H1 (cell line): ENCODE measurements at regions not wholly inside any gene's neighbourhood (a gene's known extent, or its start where the extent isn't known, plus 50 kb on each side); places are given as distances from the start of the nearest gene placed in this dataset.
A peak's percentile ranks its signal among the peaks of the same experiment; 100 is the strongest.

Source experiments
- CTCF ChIA-PET: fragments of 300-600 bp; sonication (Branson Sonifier 250); formaldehyde crosslinking; loops from one replicate; lab custom pipeline; 2021; ENCODE audit not compliant: partially characterized antibody; lab: Charles Lee
- POLR2A ChIA-PET: fragments of 300-600 bp; sonication (Branson Sonifier 250); formaldehyde crosslinking; loops from one replicate; lab custom pipeline; 2021; ENCODE audit warnings: inconsistent platforms; ENCODE audit not compliant: partially characterized antibody; lab: Charles Lee
- DNase-seq, 2 experiments: peaks; one replicate each; pipeline versions ENCODE4 v3.0.0 to v3.0.0-alpha.2; 2010 to 2022; ENCODE audit warnings: low spot score in 2 of 2, low read depth in 1 of 2, mixed read lengths in 1 of 2
- FAIRE-seq: peaks from 2 replicates; lab custom pipeline; 2011; peaks lifted over from hg19 to GRCh38; lab: Jason Lieb, UNC
- H2AFZ ChIP-seq: 2 replicates; pipeline ENCODE4 v1.8.1; 2012; ENCODE audit warnings: low read length, inconsistent platforms
- H2AK5ac ChIP-seq: 2 replicates; pipeline ENCODE4 v1.6.1; 2013; ENCODE audit warnings: low read depth, low read length
- H2BK120ac ChIP-seq: replicated peaks from 2 replicates; pipeline ENCODE3; 2013; ENCODE audit warnings: low read depth, low read length, inconsistent platforms
- H2BK12ac ChIP-seq: 2 replicates; pipeline ENCODE4 v1.6.1; 2013; ENCODE audit warnings: low read depth, low read length
- H2BK15ac ChIP-seq: 2 replicates; pipeline ENCODE4 v1.6.1; 2013; ENCODE audit warnings: low read length
- H2BK20ac ChIP-seq: 2 replicates; pipeline ENCODE4 v1.6.1; 2013; ENCODE audit warnings: low read length
- H2BK5ac ChIP-seq: 2 replicates; pipeline ENCODE4 v1.6.1; 2013; ENCODE audit warnings: low read depth, low read length
- H3K14ac ChIP-seq: 2 replicates; pipeline ENCODE4 v1.6.1; 2013; ENCODE audit warnings: inconsistent platforms; ENCODE audit not compliant: insufficient read length
- H3K18ac ChIP-seq: 2 replicates; pipeline ENCODE4 v1.6.1; 2013; ENCODE audit warnings: low read length; ENCODE audit errors: extremely low read depth
- H3K23ac ChIP-seq: 2 replicates; pipeline ENCODE4 v1.6.1; 2013; ENCODE audit warnings: inconsistent platforms; ENCODE audit not compliant: insufficient read length
- H3K23me2 ChIP-seq: 2 replicates; pipeline ENCODE4 v1.6.1; 2013; ENCODE audit warnings: low read depth, low read length
- H3K27ac ChIP-seq: 2 replicates; pipeline ENCODE4 v1.6.1; 2011; ENCODE audit warnings: low read depth, low read length, inconsistent platforms
- H3K27me3 ChIP-seq, 4 experiments: replicated peaks in 1 of 4; 1 replicate in 1 of 4; 2 replicates in 3 of 4; pipeline versions ENCODE4 v1.6.1 to v1.8.1; 2011 to 2013; ENCODE audit warnings: low read length in 3 of 4, mild to moderate bottlenecking in 3 of 4, inconsistent platforms in 2 of 4, mixed read lengths in 2 of 4, moderate library complexity in 1 of 4; ENCODE audit not compliant: control insufficient read depth in 3 of 4, insufficient read depth in 3 of 4; ENCODE audit errors: extremely low read depth in 1 of 4
- H3K36me3 ChIP-seq, 4 experiments: 2 replicates each; pipeline versions ENCODE4 v1.6.1 to v1.8.1; 2011 to 2013; ENCODE audit warnings: mild to moderate bottlenecking in 4 of 4, low read length in 3 of 4, moderate library complexity in 2 of 4, control low read depth in 1 of 4, inconsistent platforms in 1 of 4; ENCODE audit not compliant: insufficient read depth in 4 of 4, control insufficient read depth in 2 of 4
- H3K4ac ChIP-seq: replicated peaks from 2 replicates; pipeline ENCODE3; 2013; ENCODE audit warnings: low read length, low read depth, mixed read lengths, inconsistent platforms; ENCODE audit not compliant: insufficient read length
- H3K4me1 ChIP-seq, 4 experiments: replicated peaks in 1 of 4; 1 replicate in 1 of 4; 2 replicates in 3 of 4; pipeline versions ENCODE4 v1.6.1 to v1.8.1; 2011 to 2013; ENCODE audit warnings: low read length in 3 of 4, inconsistent platforms in 2 of 4, mixed read lengths in 1 of 4; ENCODE audit not compliant: insufficient read depth in 4 of 4, control insufficient read depth in 3 of 4
- H3K4me2 ChIP-seq, 2 experiments: 2 replicates each; pipeline versions ENCODE4 v1.6.1 to v1.8.1; 2011 to 2013; ENCODE audit warnings: low read depth in 2 of 2, low read length in 2 of 2, control low read depth in 1 of 2, inconsistent platforms in 1 of 2, mild to moderate bottlenecking in 1 of 2; ENCODE audit not compliant: insufficient read depth in 1 of 2
- H3K4me3 ChIP-seq, 4 experiments: fragments of 200-600, 300-600 bp in 1 of 4; sonication (generic), shearing (Covaris generic), sonication (Bioruptor Twin) in 1 of 4; 2 replicates each; pipeline versions ENCODE4 v1.5.1 to v1.8.1; 2011 to 2016; ENCODE audit warnings: low read length in 4 of 4, low read depth in 3 of 4, control low read depth in 2 of 4, inconsistent platforms in 2 of 4, mild to moderate bottlenecking in 2 of 4, mixed read lengths in 1 of 4, moderate library complexity in 1 of 4; ENCODE audit not compliant: insufficient read depth in 2 of 4; ENCODE audit errors: extremely low read depth in 1 of 4
- H3K56ac ChIP-seq: replicated peaks from 2 replicates; pipeline ENCODE3; 2013; ENCODE audit warnings: low read depth, mild to moderate bottlenecking, mixed read lengths, low read length, inconsistent platforms; ENCODE audit not compliant: insufficient read length
- H3K79me1 ChIP-seq: 2 replicates; pipeline ENCODE4 v1.6.1; 2013; ENCODE audit warnings: low read depth, low read length, control low read depth
- H3K79me2 ChIP-seq, 2 experiments: 2 replicates each; pipeline versions ENCODE4 v1.6.1 to v1.8.1; 2012 to 2013; ENCODE audit warnings: low read length in 2 of 2, mild to moderate bottlenecking in 2 of 2, inconsistent platforms in 1 of 2; ENCODE audit not compliant: insufficient read depth in 2 of 2, control insufficient read depth in 1 of 2
- H3K9ac ChIP-seq, 4 experiments: replicated peaks in 1 of 4; 1 replicate in 1 of 4; 2 replicates in 3 of 4; pipeline versions ENCODE4 v1.6.1 to v1.8.1; 2011 to 2013; ENCODE audit warnings: low read depth in 3 of 4, low read length in 3 of 4, control low read depth in 2 of 4, mild to moderate bottlenecking in 2 of 4, moderate library complexity in 2 of 4, inconsistent platforms in 1 of 4; ENCODE audit errors: extremely low read depth in 1 of 4
- H3K9me3 ChIP-seq, 2 experiments: 2 replicates each; pipeline versions ENCODE4 v1.6.1 to v1.8.1; 2012 to 2013; ENCODE audit warnings: mild to moderate bottlenecking in 2 of 2, moderate library complexity in 2 of 2, control low read depth in 1 of 2, inconsistent platforms in 1 of 2, low read depth in 1 of 2, low read length in 1 of 2, mixed read lengths in 1 of 2; ENCODE audit not compliant: insufficient read depth in 2 of 2
- H4K20me1 ChIP-seq, 2 experiments: replicated peaks in 1 of 2; 2 replicates each; pipeline versions ENCODE3 to v1.8.1; 2011 to 2013; ENCODE audit warnings: inconsistent platforms in 2 of 2, low read length in 2 of 2, mild to moderate bottlenecking in 1 of 2; ENCODE audit not compliant: insufficient read depth in 2 of 2, control insufficient read depth in 1 of 2
- H4K5ac ChIP-seq: 2 replicates; pipeline ENCODE4 v1.6.1; 2013; ENCODE audit warnings: low read length, low read depth, mixed read lengths, inconsistent platforms; ENCODE audit not compliant: insufficient read length
- H4K8ac ChIP-seq: 2 replicates; pipeline ENCODE4 v1.8.0; 2013; ENCODE audit warnings: mild to moderate bottlenecking, moderate library complexity, low read length, inconsistent platforms; ENCODE audit not compliant: insufficient read depth; ENCODE audit errors: extremely low read depth
- H4K91ac ChIP-seq: replicated peaks from 2 replicates; pipeline ENCODE3; 2013; ENCODE audit warnings: low read length, mixed read lengths, inconsistent platforms; ENCODE audit not compliant: insufficient read length
- CREB1 ChIP-seq: IDR thresholded peaks from 2 replicates; pipeline ENCODE4 v1.6.1; 2012; ENCODE audit warnings: inconsistent platforms
- CTCF ChIP-seq, 3 experiments: IDR thresholded peaks; 1 replicate in 2 of 3; 2 replicates in 1 of 3; pipeline versions ENCODE4 v1.5.1 to v1.6.1; 2011; ENCODE audit warnings: low read length in 3 of 3, mild to moderate bottlenecking in 3 of 3, inconsistent platforms in 2 of 3, low read depth in 1 of 3, moderate library complexity in 1 of 3; ENCODE audit not compliant: insufficient read depth in 1 of 3; ENCODE audit errors: control extremely low read depth in 1 of 3
- HDAC2 ChIP-seq, 2 experiments: fragments of 300-600 bp in 1 of 2; sonication (generic) in 1 of 2; IDR thresholded peaks; 2 replicates each; pipeline ENCODE4 v1.6.1; 2011 to 2012; ENCODE audit warnings: low read depth in 2 of 2, low read length in 2 of 2, mild to moderate bottlenecking in 2 of 2, moderate library complexity in 2 of 2, borderline replicate concordance in 1 of 2, inconsistent platforms in 1 of 2
- RAD21 ChIP-seq, 2 experiments: IDR thresholded peaks in 1 of 2; conservative IDR thresholded peaks in 1 of 2; 2 replicates each; pipeline ENCODE4 v1.6.1; 2011; ENCODE audit warnings: low read depth in 2 of 2, low read length in 2 of 2, improper control_type of control experiment in 1 of 2, inconsistent platforms in 1 of 2, mild to moderate bottlenecking in 1 of 2, moderate library complexity in 1 of 2

GRCh38 chr1:88061492-88062177 lies 622.4 kb upstream of the PKN2 start:
- H2BK120ac ChIP-seq: no peak overlapping the region
- H2AFZ ChIP-seq: no peak overlapping the region
- no peak overlapping the region for H2BK15ac ChIP-seq
- H3K27ac ChIP-seq: no peak overlapping the region
- no peak overlapping the region for H2BK20ac ChIP-seq
- H3K4ac ChIP-seq: no peak overlapping the region
- TF ChIP-seq RAD21 (IDR thresholded peaks at IDR 0.05 in 1 of 2, conservative IDR thresholded peaks at IDR 0.05 in 1 of 2; ENCODE audit: low read depth in 2 of 2, low read length in 2 of 2) (peak; percentile 84 to 86), HDAC2 (IDR thresholded peaks at IDR 0.05; ENCODE audit: borderline replicate concordance in 1 of 2, low read depth in 2 of 2, low read length in 2 of 2) (no peak), CREB1 (no peak), CTCF (IDR thresholded peaks at IDR 0.05; ENCODE audit: control extremely low read depth in 1 of 3, insufficient read depth in 1 of 3, low read depth in 1 of 3, low read length in 3 of 3) (peak in 2 of 3 experiments; percentile 91 to 99; a peak in 3 of 4 replicates)
- no peak overlapping the region for H2BK5ac ChIP-seq
- peak in 1 of 2 experiments; percentile 21 for DNase-seq
- no peak overlapping the region for H3K14ac ChIP-seq
- H3K4me3 ChIP-seq: no peak overlapping the region
- no peak overlapping the region for H4K91ac ChIP-seq
- no peak overlapping the region for H3K18ac ChIP-seq
- no peaks in the 10 kb centered on the region for H3K27me3 ChIP-seq
- no peaks in the 10 kb centered on the region for H4K20me1 ChIP-seq
- H3K4me2 ChIP-seq: no peak overlapping the region
- H3K79me2 ChIP-seq: no peaks in the 10 kb centered on the region
- no peak overlapping the region for H2AK5ac ChIP-seq
- no peak overlapping the region for H4K5ac ChIP-seq
- no peaks in the 10 kb centered on the region for H3K36me3 ChIP-seq
- FAIRE-seq: peak; percentile 88
- H3K9ac ChIP-seq: no peak overlapping the region
- H3K23ac ChIP-seq: no peak overlapping the region
- ChIA-PET POLR2A (no interaction called here), CTCF (interaction anchor here (0.7 to 2.6 kb wide), 19 partner anchors 9 to 781 kb away, joined by 3 to 16 read pairs (median 4); no protein-coding TSS in a partner anchor)
- no peaks in the 10 kb centered on the region for H3K4me1 ChIP-seq
- no peaks in the 10 kb centered on the region for H3K9me3 ChIP-seq
- H4K8ac ChIP-seq: no peak overlapping the region
- no peak overlapping the region for H3K56ac ChIP-seq
- H3K23me2 ChIP-seq: no peaks in the 10 kb centered on the region
- no peak overlapping the region for H2BK12ac ChIP-seq
- no peaks in the 10 kb centered on the region for H3K79me1 ChIP-seq
